Liver (tissue), 7 donors: ENCODE measurements at regions not wholly inside any gene's neighbourhood (a gene's known extent, or its start where the extent isn't known, plus 50 kb on each side); places are given as distances from the start of the nearest gene placed in this dataset.

Experiments
- DNase-seq: peaks from one replicate; pipeline ENCODE4 v3.0.0-alpha.2; 2017; ENCODE audit warnings: low spot score
- H3K27ac ChIP-seq, 2 donors: one replicate each; pipeline ENCODE4 v1.7.0; 2013; ENCODE audit warnings: inconsistent platforms in 2 of 2, low read length in 2 of 2, control low read depth in 1 of 2, low read depth in 1 of 2, mild to moderate bottlenecking in 1 of 2
- H3K27me3 ChIP-seq, 4 donors: one replicate each; pipeline versions ENCODE4 v1.6.1 to v1.7.0; 2013; ENCODE audit warnings: low read length in 3 of 4, inconsistent platforms in 1 of 4, mild to moderate bottlenecking in 1 of 4, moderate library complexity in 1 of 4; ENCODE audit not compliant: control insufficient read depth in 4 of 4, insufficient read depth in 4 of 4
- H3K36me3 ChIP-seq, 4 donors: one replicate each; pipeline versions ENCODE4 v1.6.1 to v1.7.0; 2013; ENCODE audit warnings: low read length in 3 of 4, mild to moderate bottlenecking in 3 of 4, low read depth in 1 of 4, moderate library complexity in 1 of 4; ENCODE audit not compliant: control insufficient read depth in 4 of 4, insufficient read depth in 3 of 4
- H3K4me1 ChIP-seq, 4 donors: one replicate each; pipeline versions ENCODE4 v1.6.1 to v1.7.0; 2013; ENCODE audit warnings: low read length in 3 of 4, mild to moderate bottlenecking in 3 of 4, moderate library complexity in 1 of 4; ENCODE audit not compliant: control insufficient read depth in 4 of 4, insufficient read depth in 4 of 4
- H3K4me3 ChIP-seq, 3 donors: one replicate each; pipeline versions ENCODE4 v1.6.1 to v1.7.0; 2013; ENCODE audit warnings: low read length in 3 of 3, control low read depth in 1 of 3, low read depth in 1 of 3, mild to moderate bottlenecking in 1 of 3
- H3K9ac ChIP-seq, 2 donors: one replicate each; pipeline ENCODE4 v1.7.0; 2013; ENCODE audit warnings: low read length in 2 of 2, mild to moderate bottlenecking in 2 of 2, moderate library complexity in 2 of 2, control low read depth in 1 of 2, low read depth in 1 of 2
- H3K9me3 ChIP-seq, 4 donors: one replicate each; pipeline versions ENCODE4 v1.6.1 to v1.7.0; 2013; ENCODE audit warnings: low read length in 3 of 4; ENCODE audit not compliant: control insufficient read depth in 4 of 4
- EGR1 ChIP-seq, 2 donors: IDR thresholded peaks; 2 replicates each; pipeline ENCODE4 v1.6.1; 2016 to 2018; ENCODE audit warnings: antibody characterized with exemption in 2 of 2, low read depth in 2 of 2
- FOXA1 ChIP-seq: IDR thresholded peaks from 2 replicates; pipeline ENCODE4 v1.6.1; 2016; ENCODE audit warnings: antibody characterized with exemption
- FOXA2 ChIP-seq: IDR thresholded peaks from 2 replicates; pipeline ENCODE4 v1.6.1; 2016; ENCODE audit warnings: antibody characterized with exemption
- GABPA ChIP-seq, 2 donors: IDR thresholded peaks in 1 of 2; conservative IDR thresholded peaks in 1 of 2; 2 replicates each; pipeline ENCODE4 v1.6.1; 2016; ENCODE audit warnings: antibody characterized with exemption in 2 of 2, mild to moderate bottlenecking in 1 of 2, moderate library complexity in 1 of 2
- HNF4A ChIP-seq, 2 donors: conservative IDR thresholded peaks; 2 replicates each; pipeline ENCODE4 v1.6.1; 2016; ENCODE audit warnings: antibody characterized with exemption in 2 of 2, mild to moderate bottlenecking in 2 of 2
- HNF4G ChIP-seq: IDR thresholded peaks from 2 replicates; pipeline ENCODE4 v1.6.1; 2016; ENCODE audit warnings: antibody characterized with exemption
- JUND ChIP-seq, 2 donors: IDR thresholded peaks; 2 replicates each; pipeline ENCODE4 v1.6.1; 2016; ENCODE audit warnings: antibody characterized with exemption in 2 of 2
- NR2F2 ChIP-seq: IDR thresholded peaks from 2 replicates; pipeline ENCODE4 v1.6.1; 2016; ENCODE audit warnings: antibody characterized with exemption
- RAD21 ChIP-seq, 2 donors: IDR thresholded peaks; 2 replicates each; pipeline ENCODE4 v1.6.1; 2016; ENCODE audit warnings: antibody characterized with exemption in 2 of 2, mild to moderate bottlenecking in 2 of 2
- RXRA ChIP-seq, 2 donors: IDR thresholded peaks; 2 replicates each; pipeline ENCODE4 v1.6.1; 2017 to 2018; ENCODE audit warnings: antibody characterized with exemption in 2 of 2, mild to moderate bottlenecking in 1 of 2
- SP1 ChIP-seq: IDR thresholded peaks from 2 replicates; pipeline ENCODE4 v1.6.1; 2018; ENCODE audit warnings: antibody characterized with exemption, mild to moderate bottlenecking
- TAF1 ChIP-seq: conservative IDR thresholded peaks from 2 replicates; pipeline ENCODE4 v1.6.1; 2016; ENCODE audit warnings: antibody characterized with exemption, mild to moderate bottlenecking
- YY1 ChIP-seq: IDR thresholded peaks from 2 replicates; pipeline ENCODE4 v1.6.1; 2016; ENCODE audit warnings: antibody characterized with exemption, mild to moderate bottlenecking
- WGBS: extraction: QIAGEN DNeasy Blood & Tissue Kit; methylation state at CpG from one replicate; pipeline ENCODE4 v1.1.7; 2013; 5-methylcytosine and 5-hydroxymethylcytosine counted together
- TF ChIP-seq, protein P1 (sequence below): IDR thresholded peaks from 2 replicates; pipeline ENCODE4 v1.6.1; 2016; ENCODE audit warnings: antibody characterized with exemption
- TF ChIP-seq, protein P2 (sequence below): IDR thresholded peaks from 2 replicates; pipeline ENCODE4 v1.6.1; 2016; ENCODE audit warnings: antibody characterized with exemption
- TF ChIP-seq, protein P3 (sequence below): IDR thresholded peaks from 2 replicates; pipeline ENCODE4 v1.6.1; 2016; ENCODE audit warnings: antibody characterized with exemption, mild to moderate bottlenecking
- TF ChIP-seq, protein P4 (sequence below): IDR thresholded peaks from 2 replicates; pipeline ENCODE4 v1.6.1; 2016; ENCODE audit warnings: antibody characterized with exemption
- donor health status: healthy.
- donor health status: healthy.
- donor health status: healthy.
- donor health status: healthy.

DNA sequence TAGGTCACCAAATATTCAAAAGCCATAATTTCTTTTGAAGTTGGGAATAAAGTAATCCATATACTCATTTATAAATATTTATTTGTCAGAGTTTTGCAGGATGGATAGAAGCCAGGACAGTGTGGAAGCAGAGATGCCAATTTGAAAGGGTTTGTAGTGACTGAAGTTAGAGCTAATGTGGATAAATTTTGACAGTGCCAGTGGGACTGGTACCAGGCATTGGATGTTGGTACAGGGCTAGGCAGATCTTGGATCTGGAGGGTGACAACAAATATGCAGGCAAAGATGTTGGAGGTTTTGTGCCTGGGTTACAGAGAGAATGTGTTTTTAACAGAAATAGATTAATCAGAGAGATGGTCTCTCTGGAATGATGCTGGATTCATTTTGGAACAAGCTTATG is 135.6 kb downstream of the DMRTA1 start:
- DNase-seq = no peak
- no peak overlapping the region for H3K9ac ChIP-seq
- no peak overlapping the region for H3K27ac ChIP-seq
- TF ChIP-seq GABPA (IDR thresholded peaks at IDR 0.05 in 1 of 2, conservative IDR thresholded peaks at IDR 0.05 in 1 of 2) (no peak), JUND (IDR thresholded peaks at IDR 0.05) (no peak), RAD21 (IDR thresholded peaks at IDR 0.05) (no peak), HNF4G (no peak), EGR1 (IDR thresholded peaks at IDR 0.05; ENCODE audit: low read depth in 2 of 2) (no peak), FOXA2 (no peak), HNF4A (conservative IDR thresholded peaks at IDR 0.05) (no peak), SP1 (no peak), TAF1 (no peak), YY1 (no peak), RXRA (IDR thresholded peaks at IDR 0.05) (no peak), FOXA1 (no peak)
- TF ChIP-seq, protein P1, sequence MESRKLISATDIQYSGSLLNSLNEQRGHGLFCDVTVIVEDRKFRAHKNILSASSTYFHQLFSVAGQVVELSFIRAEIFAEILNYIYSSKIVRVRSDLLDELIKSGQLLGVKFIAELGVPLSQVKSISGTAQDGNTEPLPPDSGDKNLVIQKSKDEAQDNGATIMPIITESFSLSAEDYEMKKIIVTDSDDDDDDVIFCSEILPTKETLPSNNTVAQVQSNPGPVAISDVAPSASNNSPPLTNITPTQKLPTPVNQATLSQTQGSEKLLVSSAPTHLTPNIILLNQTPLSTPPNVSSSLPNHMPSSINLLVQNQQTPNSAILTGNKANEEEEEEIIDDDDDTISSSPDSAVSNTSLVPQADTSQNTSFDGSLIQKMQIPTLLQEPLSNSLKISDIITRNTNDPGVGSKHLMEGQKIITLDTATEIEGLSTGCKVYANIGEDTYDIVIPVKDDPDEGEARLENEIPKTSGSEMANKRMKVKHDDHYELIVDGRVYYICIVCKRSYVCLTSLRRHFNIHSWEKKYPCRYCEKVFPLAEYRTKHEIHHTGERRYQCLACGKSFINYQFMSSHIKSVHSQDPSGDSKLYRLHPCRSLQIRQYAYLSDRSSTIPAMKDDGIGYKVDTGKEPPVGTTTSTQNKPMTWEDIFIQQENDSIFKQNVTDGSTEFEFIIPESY = no peak
- TF ChIP-seq, protein P2, sequence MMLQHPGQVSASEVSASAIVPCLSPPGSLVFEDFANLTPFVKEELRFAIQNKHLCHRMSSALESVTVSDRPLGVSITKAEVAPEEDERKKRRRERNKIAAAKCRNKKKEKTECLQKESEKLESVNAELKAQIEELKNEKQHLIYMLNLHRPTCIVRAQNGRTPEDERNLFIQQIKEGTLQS = no peak
- TF ChIP-seq, protein P3, sequence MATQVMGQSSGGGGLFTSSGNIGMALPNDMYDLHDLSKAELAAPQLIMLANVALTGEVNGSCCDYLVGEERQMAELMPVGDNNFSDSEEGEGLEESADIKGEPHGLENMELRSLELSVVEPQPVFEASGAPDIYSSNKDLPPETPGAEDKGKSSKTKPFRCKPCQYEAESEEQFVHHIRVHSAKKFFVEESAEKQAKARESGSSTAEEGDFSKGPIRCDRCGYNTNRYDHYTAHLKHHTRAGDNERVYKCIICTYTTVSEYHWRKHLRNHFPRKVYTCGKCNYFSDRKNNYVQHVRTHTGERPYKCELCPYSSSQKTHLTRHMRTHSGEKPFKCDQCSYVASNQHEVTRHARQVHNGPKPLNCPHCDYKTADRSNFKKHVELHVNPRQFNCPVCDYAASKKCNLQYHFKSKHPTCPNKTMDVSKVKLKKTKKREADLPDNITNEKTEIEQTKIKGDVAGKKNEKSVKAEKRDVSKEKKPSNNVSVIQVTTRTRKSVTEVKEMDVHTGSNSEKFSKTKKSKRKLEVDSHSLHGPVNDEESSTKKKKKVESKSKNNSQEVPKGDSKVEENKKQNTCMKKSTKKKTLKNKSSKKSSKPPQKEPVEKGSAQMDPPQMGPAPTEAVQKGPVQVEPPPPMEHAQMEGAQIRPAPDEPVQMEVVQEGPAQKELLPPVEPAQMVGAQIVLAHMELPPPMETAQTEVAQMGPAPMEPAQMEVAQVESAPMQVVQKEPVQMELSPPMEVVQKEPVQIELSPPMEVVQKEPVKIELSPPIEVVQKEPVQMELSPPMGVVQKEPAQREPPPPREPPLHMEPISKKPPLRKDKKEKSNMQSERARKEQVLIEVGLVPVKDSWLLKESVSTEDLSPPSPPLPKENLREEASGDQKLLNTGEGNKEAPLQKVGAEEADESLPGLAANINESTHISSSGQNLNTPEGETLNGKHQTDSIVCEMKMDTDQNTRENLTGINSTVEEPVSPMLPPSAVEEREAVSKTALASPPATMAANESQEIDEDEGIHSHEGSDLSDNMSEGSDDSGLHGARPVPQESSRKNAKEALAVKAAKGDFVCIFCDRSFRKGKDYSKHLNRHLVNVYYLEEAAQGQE = no peak
- TF ChIP-seq, protein P4, sequence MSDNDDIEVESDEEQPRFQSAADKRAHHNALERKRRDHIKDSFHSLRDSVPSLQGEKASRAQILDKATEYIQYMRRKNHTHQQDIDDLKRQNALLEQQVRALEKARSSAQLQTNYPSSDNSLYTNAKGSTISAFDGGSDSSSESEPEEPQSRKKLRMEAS = no peak
- H3K4me1 ChIP-seq = no peaks in the 10 kb centered on the region
- H3K27me3 ChIP-seq = no peaks in the 10 kb centered on the region
- no peak overlapping the region for H3K4me3 ChIP-seq
- H3K36me3 ChIP-seq = no peaks in the 10 kb centered on the region
- H3K9me3 ChIP-seq = no peaks in the 10 kb centered on the region

DNA sequence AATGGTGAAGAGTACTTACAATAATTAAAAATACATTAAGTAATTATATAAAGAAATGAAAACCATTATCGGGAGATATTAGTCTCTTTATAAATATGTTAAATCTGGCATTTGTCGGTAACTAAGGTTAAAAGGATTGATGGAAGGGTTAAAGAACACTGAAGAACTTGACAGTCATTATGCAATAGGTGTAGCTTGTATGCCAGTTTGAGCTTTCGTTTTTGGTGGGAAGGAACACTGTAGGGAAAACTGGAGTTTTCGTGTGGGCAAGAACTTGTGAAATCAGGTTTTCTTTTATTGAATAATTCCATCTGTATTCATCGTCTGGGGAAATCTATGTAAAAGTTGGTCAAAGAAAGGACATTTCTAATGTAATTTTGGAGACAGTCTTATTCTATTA is 142.3 kb downstream of the DMRTA1 start:
- DNase-seq = no peak
- Histone ChIP-seq H3K9ac (peak overlapping the region in 1 of 2 donors; percentile 58), H3K36me3 (no peaks in the 10 kb centered on the region), H3K9me3 (no peaks in the 10 kb centered on the region), H3K27ac (no peak overlapping the region), H3K4me1 (peaks cover 0 to 5% (median 0%) of the 10 kb centered on the region in 4 donors), H3K27me3 (no peaks in the 10 kb centered on the region), H3K4me3 (no peak overlapping the region)
- WGBS = 41% methylated on average over 5 of the region's 5 CpGs
- TF ChIP-seq TAF1 = no peak
- peak; percentile 37 for TF ChIP-seq YY1
- peak; percentile 23 to 28 for TF ChIP-seq HNF4A (conservative IDR thresholded peaks at IDR 0.05)
- TF ChIP-seq NR2F2 = no peak
- TF ChIP-seq, protein P4 = peak; percentile 26
